Keratinocyte (primary cell): ENCODE measurements at regions not wholly inside any gene's neighbourhood (a gene's known extent, or its start where the extent isn't known, plus 50 kb on each side); places are given as distances from the start of the nearest gene placed in this dataset.

Source experiments
- DNase-seq: peaks from one replicate; pipeline ENCODE4 v3.0.0-alpha.2; 2011; ENCODE audit warnings: low read depth, missing footprints, low spot score
- FAIRE-seq: peaks from 2 replicates; lab custom pipeline; 2011; peaks lifted over from hg19 to GRCh38; lab: Jason Lieb, UNC
- H2AFZ ChIP-seq: 2 replicates; pipeline ENCODE4 v1.6.0; 2012; ENCODE audit warnings: low read length, control low read depth, inconsistent platforms; ENCODE audit not compliant: control insufficient read depth
- H3K27ac ChIP-seq: 2 replicates; pipeline ENCODE4 v1.5.1; 2011; ENCODE audit warnings: low read length; ENCODE audit not compliant: control insufficient read depth, insufficient read depth
- H3K27me3 ChIP-seq: 3 replicates; pipeline ENCODE4 v1.6.0; 2011; ENCODE audit warnings: low read length; ENCODE audit not compliant: control insufficient read depth, insufficient read depth; ENCODE audit errors: extremely low read depth
- H3K36me3 ChIP-seq, 2 experiments: 2 replicates in 1 of 2; 3 replicates in 1 of 2; pipeline ENCODE4 v1.5.1; 2011; ENCODE audit warnings: low read length in 2 of 2, mild to moderate bottlenecking in 1 of 2; ENCODE audit not compliant: control insufficient read depth in 2 of 2, insufficient read depth in 2 of 2; ENCODE audit errors: extremely low read depth in 1 of 2
- H3K4me1 ChIP-seq: 3 replicates; pipeline ENCODE4 v1.5.1; 2011; ENCODE audit warnings: low read length; ENCODE audit not compliant: control insufficient read depth, insufficient read depth; ENCODE audit errors: extremely low read depth
- H3K4me2 ChIP-seq: 3 replicates; pipeline ENCODE4 v1.6.0; 2011; ENCODE audit warnings: low read depth, low read length; ENCODE audit not compliant: control insufficient read depth, insufficient read depth; ENCODE audit errors: extremely low read depth
- H3K4me3 ChIP-seq, 3 experiments: fragments of 200-600 bp in 1 of 3; sonication (generic) in 1 of 3; 2 replicates in 2 of 3; 3 replicates in 1 of 3; pipeline ENCODE4 v1.5.1; 2011 to 2016; ENCODE audit warnings: low read length in 3 of 3, mild to moderate bottlenecking in 3 of 3, control low read depth in 2 of 3, inconsistent platforms in 1 of 3, low read depth in 1 of 3, mixed read lengths in 1 of 3, mixed run types in 1 of 3, moderate library complexity in 1 of 3; ENCODE audit not compliant: control insufficient read depth in 2 of 3, insufficient read depth in 2 of 3; ENCODE audit errors: extremely low read depth in 1 of 3
- H3K79me2 ChIP-seq: 2 replicates; pipeline ENCODE4 v1.6.0; 2012; ENCODE audit warnings: low read length; ENCODE audit not compliant: control insufficient read depth, insufficient read depth
- H3K9ac ChIP-seq: 3 replicates; pipeline ENCODE4 v1.6.0; 2011; ENCODE audit warnings: low read length; ENCODE audit not compliant: control insufficient read depth, insufficient read depth; ENCODE audit errors: extremely low read depth
- H3K9me1 ChIP-seq: 3 replicates; pipeline ENCODE4 v1.6.0; 2011; ENCODE audit warnings: low read length; ENCODE audit not compliant: control insufficient read depth, insufficient read depth; ENCODE audit errors: extremely low read depth
- H3K9me3 ChIP-seq: 2 replicates; pipeline ENCODE4 v1.5.1; 2012; ENCODE audit warnings: low read depth, low read length; ENCODE audit not compliant: control insufficient read depth
- H4K20me1 ChIP-seq: 3 replicates; pipeline ENCODE4 v1.6.0; 2011; ENCODE audit warnings: low read length; ENCODE audit not compliant: control insufficient read depth, insufficient read depth; ENCODE audit errors: extremely low read depth
- EZH2 ChIP-seq: IDR thresholded peaks from one replicate; pipeline ENCODE4 v1.6.1; 2012; ENCODE audit warnings: inconsistent platforms, mild to moderate bottlenecking, low read length, moderate library complexity
- dilution Hi-C: fragments of 300-500 bp; cut with MboI; formaldehyde crosslinking; loops from one replicate; pipeline ENCODE4 v1.7.0; 2020; ENCODE audit warnings: low sequenced_read_pairs; ENCODE audit not compliant: extremely low pct_ligation_motif_present
- TF ChIP-seq, protein P1 (sequence below), 3 experiments: IDR thresholded peaks in 1 of 3; conservative IDR thresholded peaks in 1 of 3; optimal IDR thresholded peaks in 1 of 3; 2 replicates in 2 of 3; 3 replicates in 1 of 3; pipeline versions ENCODE3 to v1.5.1; 2011; ENCODE audit warnings: low read length in 3 of 3, mild to moderate bottlenecking in 3 of 3, moderate library complexity in 2 of 3, control low read depth in 1 of 3, inconsistent platforms in 1 of 3; ENCODE audit not compliant: insufficient read depth in 2 of 3; ENCODE audit errors: extremely low read depth in 1 of 3

GRCh38 chr5:124842725-124843595 lies 96.5 kb upstream of the ZNF608 start:
- Histone ChIP-seq H3K9ac (no peak overlapping the region), H2AFZ (no peak overlapping the region), H3K9me3 (no peaks in the 10 kb centered on the region), H3K4me3 (no peak overlapping the region), H3K79me2 (no peaks in the 10 kb centered on the region), H3K27ac (no peak overlapping the region), H3K4me2 (no peak overlapping the region), H3K36me3 (no peaks in the 10 kb centered on the region), H3K27me3 (no peaks in the 10 kb centered on the region), H4K20me1 (no peaks in the 10 kb centered on the region), H3K4me1 (no peaks in the 10 kb centered on the region), H3K9me1 (no peaks in the 10 kb centered on the region)
- FAIRE-seq (no peak), DNase-seq (no peak)
- TF ChIP-seq, protein P1, sequence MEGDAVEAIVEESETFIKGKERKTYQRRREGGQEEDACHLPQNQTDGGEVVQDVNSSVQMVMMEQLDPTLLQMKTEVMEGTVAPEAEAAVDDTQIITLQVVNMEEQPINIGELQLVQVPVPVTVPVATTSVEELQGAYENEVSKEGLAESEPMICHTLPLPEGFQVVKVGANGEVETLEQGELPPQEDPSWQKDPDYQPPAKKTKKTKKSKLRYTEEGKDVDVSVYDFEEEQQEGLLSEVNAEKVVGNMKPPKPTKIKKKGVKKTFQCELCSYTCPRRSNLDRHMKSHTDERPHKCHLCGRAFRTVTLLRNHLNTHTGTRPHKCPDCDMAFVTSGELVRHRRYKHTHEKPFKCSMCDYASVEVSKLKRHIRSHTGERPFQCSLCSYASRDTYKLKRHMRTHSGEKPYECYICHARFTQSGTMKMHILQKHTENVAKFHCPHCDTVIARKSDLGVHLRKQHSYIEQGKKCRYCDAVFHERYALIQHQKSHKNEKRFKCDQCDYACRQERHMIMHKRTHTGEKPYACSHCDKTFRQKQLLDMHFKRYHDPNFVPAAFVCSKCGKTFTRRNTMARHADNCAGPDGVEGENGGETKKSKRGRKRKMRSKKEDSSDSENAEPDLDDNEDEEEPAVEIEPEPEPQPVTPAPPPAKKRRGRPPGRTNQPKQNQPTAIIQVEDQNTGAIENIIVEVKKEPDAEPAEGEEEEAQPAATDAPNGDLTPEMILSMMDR (optimal IDR thresholded peaks at IDR 0.05 in 1 of 3, IDR thresholded peaks at IDR 0.05 in 1 of 3, conservative IDR thresholded peaks at IDR 0.05 in 1 of 3; ENCODE audit: extremely low read depth in 1 of 3, insufficient read depth in 2 of 3, low read length in 3 of 3) = no peak
- TF ChIP-seq EZH2 = no peak
- dilution Hi-C loops = no loop called here

DNA sequence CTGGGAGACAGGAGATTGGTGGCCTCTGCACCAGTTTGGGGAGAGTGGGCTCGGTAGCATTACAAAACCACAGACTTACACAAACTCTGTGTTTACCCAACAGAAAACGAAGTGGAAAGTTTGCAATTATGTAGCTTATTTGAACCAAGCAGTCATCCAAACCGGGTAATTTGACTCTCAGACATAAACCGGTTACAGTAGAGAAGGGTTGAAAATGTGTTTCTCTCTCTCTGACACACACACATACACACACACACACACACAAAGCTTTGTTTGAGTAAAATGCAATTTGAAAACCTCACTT lies 97.1 kb upstream of the ZNF608 start:
- TF ChIP-seq, protein P1 (optimal IDR thresholded peaks at IDR 0.05 in 1 of 3, IDR thresholded peaks at IDR 0.05 in 1 of 3, conservative IDR thresholded peaks at IDR 0.05 in 1 of 3; ENCODE audit: extremely low read depth in 1 of 3, insufficient read depth in 2 of 3, low read length in 3 of 3) = no peak
- no peak for TF ChIP-seq EZH2
- dilution Hi-C loops = no loop called here
- Histone ChIP-seq H3K36me3 (no peaks in the 10 kb centered on the region), H3K79me2 (no peaks in the 10 kb centered on the region), H3K27ac (no peak overlapping the region), H3K4me1 (no peaks in the 10 kb centered on the region), H3K9me1 (no peaks in the 10 kb centered on the region), H3K27me3 (no peaks in the 10 kb centered on the region), H3K4me2 (no peak overlapping the region), H2AFZ (no peak overlapping the region), H3K4me3 (no peak overlapping the region), H3K9me3 (no peaks in the 10 kb centered on the region), H3K9ac (no peak overlapping the region), H4K20me1 (no peaks in the 10 kb centered on the region)
- no peak for FAIRE-seq
- DNase-seq = no peak
